Glutamatergic neuron (in vitro differentiated cells): ENCODE measurements at regions not wholly inside any gene's neighbourhood (a gene's known extent, or its start where the extent isn't known, plus 50 kb on each side); places are given as distances from the start of the nearest gene placed in this dataset.

Experiments
- DNase-seq: peaks from one replicate; pipeline ENCODE4 v3.0.0; 2022
- H3K27ac Mint-ChIP-seq: one replicate; pipeline ENCODE4 v1.8.0; 2020; ENCODE audit warnings: mild to moderate bottlenecking, mixed read lengths, inconsistent platforms; ENCODE audit not compliant: unreplicated experiment
- H3K27me3 Mint-ChIP-seq: one replicate; pipeline ENCODE4 v1.8.0; 2020; ENCODE audit warnings: mild to moderate bottlenecking, moderate library complexity, mixed read lengths, inconsistent platforms; ENCODE audit not compliant: unreplicated experiment
- H3K36me3 Mint-ChIP-seq: one replicate; pipeline ENCODE4 v1.8.0; 2020; ENCODE audit warnings: mild to moderate bottlenecking, mixed read lengths, inconsistent platforms; ENCODE audit not compliant: unreplicated experiment
- H3K4me1 Mint-ChIP-seq: one replicate; pipeline ENCODE4 v1.8.0; 2020; ENCODE audit warnings: mild to moderate bottlenecking, low read depth, mixed read lengths, inconsistent platforms; ENCODE audit not compliant: unreplicated experiment
- H3K4me3 Mint-ChIP-seq: one replicate; pipeline ENCODE4 v1.8.0; 2020; ENCODE audit warnings: mild to moderate bottlenecking, mixed read lengths, inconsistent platforms; ENCODE audit not compliant: unreplicated experiment
- H3K9me3 Mint-ChIP-seq: one replicate; pipeline ENCODE4 v1.8.0; 2020; ENCODE audit warnings: mild to moderate bottlenecking, moderate library complexity, mixed read lengths, inconsistent platforms; ENCODE audit not compliant: unreplicated experiment
- TF ChIP-seq, protein P1 (sequence below): fragments of 200-600 bp; sonication (generic); IDR thresholded peaks from one replicate; pipeline ENCODE4 v1.5.0; 2021; ENCODE audit not compliant: partially characterized antibody, unreplicated experiment

DNA sequence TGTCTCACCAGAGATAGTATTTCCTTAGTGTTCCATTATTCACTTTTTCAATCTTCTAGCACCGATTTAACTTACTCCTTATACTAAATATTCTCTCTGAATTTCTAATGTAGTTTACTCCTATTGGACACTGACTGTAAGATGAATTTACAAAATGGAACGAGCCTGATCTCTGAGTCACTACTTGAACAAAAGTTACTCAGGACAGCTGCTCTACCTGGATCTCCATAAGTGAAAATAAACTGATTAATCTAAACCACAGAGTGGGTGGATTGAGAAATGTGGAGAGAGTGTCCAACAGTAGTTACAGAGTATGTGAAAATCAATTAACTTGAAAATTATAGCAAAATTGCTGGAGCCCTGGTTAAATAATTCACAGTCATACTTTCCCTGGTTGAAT, 141.7 kb upstream of the CHORDC1 start:
- no peaks in the 10 kb centered on the region for H3K27me3 Mint-ChIP-seq
- H3K4me1 Mint-ChIP-seq: no peaks in the 10 kb centered on the region
- H3K27ac Mint-ChIP-seq: no peak overlapping the region
- H3K9me3 Mint-ChIP-seq: no peaks in the 10 kb centered on the region
- no peak for DNase-seq
- TF ChIP-seq, protein P1, sequence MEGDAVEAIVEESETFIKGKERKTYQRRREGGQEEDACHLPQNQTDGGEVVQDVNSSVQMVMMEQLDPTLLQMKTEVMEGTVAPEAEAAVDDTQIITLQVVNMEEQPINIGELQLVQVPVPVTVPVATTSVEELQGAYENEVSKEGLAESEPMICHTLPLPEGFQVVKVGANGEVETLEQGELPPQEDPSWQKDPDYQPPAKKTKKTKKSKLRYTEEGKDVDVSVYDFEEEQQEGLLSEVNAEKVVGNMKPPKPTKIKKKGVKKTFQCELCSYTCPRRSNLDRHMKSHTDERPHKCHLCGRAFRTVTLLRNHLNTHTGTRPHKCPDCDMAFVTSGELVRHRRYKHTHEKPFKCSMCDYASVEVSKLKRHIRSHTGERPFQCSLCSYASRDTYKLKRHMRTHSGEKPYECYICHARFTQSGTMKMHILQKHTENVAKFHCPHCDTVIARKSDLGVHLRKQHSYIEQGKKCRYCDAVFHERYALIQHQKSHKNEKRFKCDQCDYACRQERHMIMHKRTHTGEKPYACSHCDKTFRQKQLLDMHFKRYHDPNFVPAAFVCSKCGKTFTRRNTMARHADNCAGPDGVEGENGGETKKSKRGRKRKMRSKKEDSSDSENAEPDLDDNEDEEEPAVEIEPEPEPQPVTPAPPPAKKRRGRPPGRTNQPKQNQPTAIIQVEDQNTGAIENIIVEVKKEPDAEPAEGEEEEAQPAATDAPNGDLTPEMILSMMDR: no peak
- no peaks in the 10 kb centered on the region for H3K36me3 Mint-ChIP-seq
- no peak overlapping the region for H3K4me3 Mint-ChIP-seq

DNA sequence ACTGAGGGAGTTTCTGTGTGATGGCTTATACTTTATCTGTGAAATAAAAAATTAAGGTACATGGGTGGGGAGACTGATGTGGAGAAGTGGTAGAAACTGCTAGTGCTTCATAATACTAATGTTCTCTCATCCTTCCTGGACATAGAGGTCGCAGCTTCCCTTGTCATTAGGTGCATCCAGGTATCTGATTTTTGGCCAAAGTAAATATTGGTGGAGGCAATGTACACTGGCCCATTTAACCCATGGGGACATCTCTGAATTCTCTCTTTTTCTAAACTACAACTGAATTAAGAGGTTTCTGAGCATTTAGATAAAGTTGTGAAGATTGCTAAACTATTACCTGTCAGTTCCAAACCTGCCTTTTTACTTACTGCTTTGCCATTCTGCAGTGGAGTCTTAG, 140.9 kb upstream of the CHORDC1 start:
- DNase-seq: no peak
- TF ChIP-seq, protein P1: no peak
- Mint-ChIP-seq H3K36me3 (no peaks in the 10 kb centered on the region), H3K9me3 (no peaks in the 10 kb centered on the region), H3K4me3 (no peak overlapping the region), H3K27me3 (no peaks in the 10 kb centered on the region), H3K27ac (no peak overlapping the region), H3K4me1 (no peaks in the 10 kb centered on the region)

DNA sequence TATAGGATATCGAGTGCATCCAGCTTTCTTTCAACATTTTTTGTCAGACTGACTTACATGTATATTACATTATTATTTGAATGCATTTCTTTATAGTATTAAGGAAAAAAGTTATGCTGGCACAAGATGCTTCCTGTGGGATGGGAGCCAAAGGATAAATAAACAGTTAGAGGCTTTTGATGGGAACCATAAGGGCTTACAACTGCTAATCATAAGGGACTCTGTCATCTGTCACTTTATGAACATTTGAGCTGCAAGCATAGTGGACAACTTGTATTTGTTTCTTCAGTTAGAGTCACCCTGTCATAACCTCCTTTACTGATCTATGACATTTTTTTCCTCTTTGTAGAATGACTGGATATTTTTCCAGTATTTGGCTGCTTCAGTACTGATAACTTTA, 132.4 kb upstream of the CHORDC1 start:
- Mint-ChIP-seq H3K9me3 (no peaks in the 10 kb centered on the region), H3K4me1 (no peaks in the 10 kb centered on the region), H3K27me3 (no peaks in the 10 kb centered on the region), H3K4me3 (no peak overlapping the region), H3K36me3 (no peaks in the 10 kb centered on the region), H3K27ac (no peak overlapping the region)
- TF ChIP-seq, protein P1: no peak
- no peak for DNase-seq

DNA sequence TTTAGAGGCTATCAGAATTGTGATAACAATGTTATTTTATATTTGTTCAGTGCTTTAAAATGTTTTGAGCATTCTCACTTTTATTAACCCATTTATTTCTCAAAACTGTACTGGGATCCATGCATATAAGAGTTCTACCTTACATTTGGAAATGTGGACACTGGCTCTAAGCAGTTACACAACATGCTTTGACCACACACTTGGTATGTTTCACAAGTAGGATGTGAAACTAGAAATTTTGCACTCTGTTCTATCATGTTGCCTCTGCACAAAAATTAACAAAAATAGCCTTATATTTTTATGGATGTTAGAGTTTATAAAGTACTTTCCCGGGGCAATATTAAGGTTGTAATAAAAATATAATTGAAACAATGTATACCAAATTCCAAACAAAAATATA, 126.9 kb upstream of the CHORDC1 start:
- H3K36me3 Mint-ChIP-seq: no peaks in the 10 kb centered on the region

DNA sequence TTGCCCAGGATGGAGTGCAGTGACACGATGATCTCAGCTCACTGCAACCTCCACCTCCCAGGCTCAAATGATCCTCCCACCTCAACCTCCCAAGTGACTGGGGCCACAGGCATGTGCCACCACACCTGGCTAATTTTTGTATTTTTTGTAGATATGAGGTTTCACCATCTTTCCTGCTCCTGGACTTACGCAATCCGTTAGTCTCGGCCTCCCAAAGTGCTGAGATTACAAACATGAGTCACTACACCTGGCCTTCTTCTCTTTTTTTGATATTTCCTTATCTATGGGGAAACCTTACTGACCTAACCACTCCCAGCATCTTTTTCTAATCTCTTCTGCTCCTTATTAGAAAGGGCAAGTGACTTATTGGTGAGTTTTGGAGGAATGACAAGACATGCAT, 121.7 kb upstream of the CHORDC1 start:
- Mint-ChIP-seq H3K27me3 (no peaks in the 10 kb centered on the region), H3K4me3 (no peak overlapping the region), H3K9me3 (no peaks in the 10 kb centered on the region), H3K36me3 (no peaks in the 10 kb centered on the region), H3K4me1 (no peaks in the 10 kb centered on the region), H3K27ac (no peak overlapping the region)
- no peak for DNase-seq
- TF ChIP-seq, protein P1: no peak

More for the DNA sequence above, 126.9 kb upstream of the CHORDC1 start:
- DNase-seq: no peak
- Mint-ChIP-seq H3K27ac (no peak overlapping the region), H3K4me3 (no peak overlapping the region), H3K9me3 (no peaks in the 10 kb centered on the region), H3K4me1 (no peaks in the 10 kb centered on the region), H3K27me3 (no peaks in the 10 kb centered on the region)
- TF ChIP-seq, protein P1: no peak
